HepG2 (cell line): ENCODE measurements at regions not wholly inside any gene's neighbourhood (a gene's known extent, or its start where the extent isn't known, plus 50 kb on each side); places are given as distances from the start of the nearest gene placed in this dataset.

ENCODE experiments used
- CREB1 ChIP-seq, 2 experiments: fragments of 450-650 bp in 1 of 2; IDR thresholded peaks; 2 replicates each; pipeline ENCODE4 v1.6.1; 2016 to 2017; ENCODE audit warnings: control low read depth in 1 of 2, mild to moderate bottlenecking in 1 of 2, missing compliant biosample characterization in 1 of 2, missing genetic modification characterization in 1 of 2
- DPF2 ChIP-seq: sonication (generic); formaldehyde crosslinking; IDR thresholded peaks from 2 replicates; pipeline ENCODE4 v1.4.0; 2020; ENCODE audit warnings: mild to moderate bottlenecking, low read depth, missing genetic modification reagents, borderline replicate concordance
- EED ChIP-seq: sonication (generic); formaldehyde crosslinking; IDR thresholded peaks from 2 replicates; pipeline ENCODE4 v1.5.0; 2020; ENCODE audit warnings: mild to moderate bottlenecking, missing genetic modification reagents
- FOXK1 ChIP-seq: sonication (generic); formaldehyde crosslinking; IDR thresholded peaks from 2 replicates; pipeline ENCODE4 v1.4.0; 2020; ENCODE audit warnings: low read depth, missing genetic modification reagents, borderline replicate concordance
- GABPA ChIP-seq, 2 experiments: IDR thresholded peaks; 2 replicates each; pipeline ENCODE4 v1.6.1; 2011 to 2016; ENCODE audit warnings: low read depth in 2 of 2, low read length in 1 of 2, missing biosample characterization in 1 of 2, missing genetic modification characterization in 1 of 2
- GATA4 ChIP-seq: sonication (generic); IDR thresholded peaks from 2 replicates; pipeline ENCODE4 v1.6.1; 2016; ENCODE audit warnings: antibody characterized with exemption, low read depth, borderline replicate concordance
- HNRNPLL ChIP-seq: fragments of 200-400 bp; formaldehyde crosslinking; IDR thresholded peaks from 2 replicates; pipeline ENCODE4 v1.6.1; 2017; ENCODE audit warnings: mild to moderate bottlenecking, low read depth, low read length; ENCODE audit not compliant: poor library complexity, severe bottlenecking
- JUND ChIP-seq: sonication (generic); formaldehyde crosslinking; IDR thresholded peaks from 2 replicates; pipeline ENCODE4 v1.8.0; 2022; ENCODE audit warnings: mild to moderate bottlenecking, missing genetic modification reagents
- KMT2B ChIP-seq: IDR thresholded peaks from 2 replicates; pipeline ENCODE4 v1.6.1; 2016; ENCODE audit warnings: missing genetic modification reagents, missing compliant biosample characterization
- MBD4 ChIP-seq: IDR thresholded peaks from 2 replicates; pipeline ENCODE4 v1.6.1; 2012; ENCODE audit warnings: low read length, inconsistent platforms, borderline replicate concordance
- MZF1 ChIP-seq: sonication (generic); formaldehyde crosslinking; IDR thresholded peaks from 2 replicates; pipeline ENCODE4 v1.8.1; 2023; ENCODE audit warnings: mild to moderate bottlenecking, missing genetic modification reagents, borderline replicate concordance
- PAWR ChIP-seq: sonication (generic); formaldehyde crosslinking; IDR thresholded peaks from 2 replicates; pipeline ENCODE4 v1.4.0; 2020; ENCODE audit warnings: missing genetic modification reagents, mild to moderate bottlenecking, borderline replicate concordance
- PCBP1 ChIP-seq: fragments of 200-400 bp; formaldehyde crosslinking; IDR thresholded peaks from 2 replicates; pipeline ENCODE4 v1.6.1; 2017; ENCODE audit warnings: mild to moderate bottlenecking, low read depth, low read length, borderline replicate concordance
- RCOR2 ChIP-seq: IDR thresholded peaks from 2 replicates; pipeline ENCODE4 v1.6.1; 2016; ENCODE audit warnings: missing biosample characterization, missing genetic modification reagents
- SALL2 ChIP-seq: sonication (generic); formaldehyde crosslinking; IDR thresholded peaks from 2 replicates; pipeline ENCODE4 v1.8.1; 2023; ENCODE audit warnings: mild to moderate bottlenecking, missing genetic modification reagents, inconsistent platforms
- SMAD3 ChIP-seq: sonication (generic); formaldehyde crosslinking; IDR thresholded peaks from 2 replicates; pipeline ENCODE4 v1.4.0; 2020; ENCODE audit warnings: missing genetic modification reagents
- TBX2 ChIP-seq: sonication (generic); formaldehyde crosslinking; IDR thresholded peaks from 2 replicates; pipeline ENCODE4 v1.5.0; 2020; ENCODE audit warnings: missing genetic modification reagents, mild to moderate bottlenecking, borderline replicate concordance
- TCF7 ChIP-seq: sonication (generic); IDR thresholded peaks from 2 replicates; pipeline ENCODE4 v1.6.1; 2016; ENCODE audit warnings: antibody characterized with exemption, low read depth
- XRCC5 ChIP-seq: fragments of 200-400 bp; formaldehyde crosslinking; optimal IDR thresholded peaks from 2 replicates; pipeline ENCODE3; 2017; ENCODE audit warnings: mild to moderate bottlenecking, low read length
- ZNF510 ChIP-seq: sonication (generic); formaldehyde crosslinking; IDR thresholded peaks from 2 replicates; pipeline ENCODE4 v1.4.0; 2020; ENCODE audit warnings: low read depth, mild to moderate bottlenecking, missing genetic modification reagents
- ZNF567 ChIP-seq: sonication (generic); formaldehyde crosslinking; IDR thresholded peaks from 2 replicates; pipeline ENCODE4 v1.8.1; 2023; ENCODE audit warnings: mild to moderate bottlenecking, missing genetic modification reagents, borderline replicate concordance
- ZNF768 ChIP-seq: sonication (generic); formaldehyde crosslinking; IDR thresholded peaks from 2 replicates; pipeline ENCODE4 v1.4.0; 2020; ENCODE audit warnings: missing genetic modification reagents
- ZNF780A ChIP-seq: sonication (generic); formaldehyde crosslinking; IDR thresholded peaks from 2 replicates; pipeline ENCODE4 v1.8.0; 2022; ENCODE audit warnings: mild to moderate bottlenecking, missing genetic modification reagents, moderate library complexity
- ZSCAN30 ChIP-seq: sonication (generic); formaldehyde crosslinking; IDR thresholded peaks from 2 replicates; pipeline ENCODE4 v1.5.0; 2020; ENCODE audit warnings: mild to moderate bottlenecking, missing genetic modification reagents
- TF ChIP-seq, protein P1 (sequence below): sonication (generic); formaldehyde crosslinking; IDR thresholded peaks from 2 replicates; pipeline ENCODE4 v1.8.0; 2022; ENCODE audit warnings: missing genetic modification reagents, mild to moderate bottlenecking, inconsistent platforms, borderline replicate concordance
- TF ChIP-seq, protein P2 (sequence below): sonication (generic); formaldehyde crosslinking; IDR thresholded peaks from 2 replicates; pipeline ENCODE4 v1.5.0; 2020; ENCODE audit warnings: missing genetic modification reagents

DNA sequence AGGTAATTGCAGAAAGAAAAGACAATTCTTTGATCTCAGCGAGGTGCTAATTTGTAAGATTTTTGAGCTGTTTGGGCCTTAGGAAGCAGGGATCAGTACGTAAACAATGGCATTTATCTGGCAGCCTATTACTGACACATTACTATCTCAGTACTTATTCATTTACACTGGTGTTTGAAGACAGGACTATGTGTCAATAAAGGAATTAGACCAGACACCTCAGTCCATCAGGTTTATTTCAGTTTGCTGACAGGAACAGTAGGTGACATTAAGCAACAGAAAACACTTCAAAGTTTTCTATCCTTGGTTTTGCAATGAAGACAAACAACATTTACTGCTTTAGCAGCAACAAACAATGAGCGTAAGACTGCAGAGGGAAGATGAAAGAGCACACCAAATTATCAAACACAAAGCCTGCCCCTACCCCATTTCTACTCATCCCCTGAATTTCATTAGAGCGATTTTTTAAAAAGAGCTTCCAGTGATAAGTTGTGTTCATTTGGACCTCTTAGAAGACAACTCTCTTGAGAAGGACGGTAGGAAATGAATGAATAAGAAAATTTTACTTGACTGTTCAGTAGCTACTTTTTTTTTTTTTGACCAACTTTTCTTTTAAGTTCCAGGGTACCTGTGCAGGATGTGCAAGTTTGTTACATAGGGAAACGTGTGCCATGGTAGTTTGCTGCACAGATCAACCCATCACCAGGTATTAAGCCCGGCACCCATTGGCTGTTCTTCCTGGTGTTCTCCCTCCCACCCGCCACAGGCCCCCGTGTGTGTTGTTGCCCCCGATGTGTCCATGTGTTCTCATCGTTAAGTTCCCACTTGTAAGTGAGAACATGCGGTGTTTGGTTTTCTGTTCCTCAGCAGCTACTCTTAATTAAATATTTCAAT lies 138.8 kb downstream of the DKK1 start (continued):
- TF ChIP-seq, protein P1, sequence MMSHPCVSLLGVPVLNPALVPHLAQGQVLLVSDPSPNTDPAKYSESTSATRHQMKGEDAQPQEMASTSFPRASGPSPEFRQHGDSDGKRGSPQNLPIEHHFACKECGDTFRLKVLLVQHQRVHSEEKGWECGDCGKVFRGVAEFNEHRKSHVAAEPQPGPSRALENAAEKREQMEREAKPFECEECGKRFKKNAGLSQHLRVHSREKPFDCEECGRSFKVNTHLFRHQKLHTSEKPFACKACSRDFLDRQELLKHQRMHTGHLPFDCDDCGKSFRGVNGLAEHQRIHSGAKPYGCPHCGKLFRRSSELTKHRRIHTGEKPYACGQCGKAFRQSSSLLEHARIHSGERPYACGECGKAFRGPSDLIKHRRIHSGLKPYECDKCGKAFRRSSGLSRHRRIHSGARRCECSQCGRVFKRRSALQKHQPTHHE (CRISPR knock-in tag): no peak
- peak; percentile 26; the same call in 1 of the 2 replicates for TF ChIP-seq JUND (CRISPR knock-in tag)
- TF ChIP-seq ZNF768 (CRISPR knock-in tag): no peak
- TF ChIP-seq EED: no peak
- TF ChIP-seq SMAD3 (CRISPR knock-in tag): peak; percentile 64; the same call in 1 of the 2 replicates
- TF ChIP-seq, protein P2, sequence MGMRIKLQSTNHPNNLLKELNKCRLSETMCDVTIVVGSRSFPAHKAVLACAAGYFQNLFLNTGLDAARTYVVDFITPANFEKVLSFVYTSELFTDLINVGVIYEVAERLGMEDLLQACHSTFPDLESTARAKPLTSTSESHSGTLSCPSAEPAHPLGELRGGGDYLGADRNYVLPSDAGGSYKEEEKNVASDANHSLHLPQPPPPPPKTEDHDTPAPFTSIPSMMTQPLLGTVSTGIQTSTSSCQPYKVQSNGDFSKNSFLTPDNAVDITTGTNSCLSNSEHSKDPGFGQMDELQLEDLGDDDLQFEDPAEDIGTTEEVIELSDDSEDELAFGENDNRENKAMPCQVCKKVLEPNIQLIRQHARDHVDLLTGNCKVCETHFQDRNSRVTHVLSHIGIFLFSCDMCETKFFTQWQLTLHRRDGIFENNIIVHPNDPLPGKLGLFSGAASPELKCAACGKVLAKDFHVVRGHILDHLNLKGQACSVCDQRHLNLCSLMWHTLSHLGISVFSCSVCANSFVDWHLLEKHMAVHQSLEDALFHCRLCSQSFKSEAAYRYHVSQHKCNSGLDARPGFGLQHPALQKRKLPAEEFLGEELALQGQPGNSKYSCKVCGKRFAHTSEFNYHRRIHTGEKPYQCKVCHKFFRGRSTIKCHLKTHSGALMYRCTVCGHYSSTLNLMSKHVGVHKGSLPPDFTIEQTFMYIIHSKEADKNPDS (CRISPR knock-in tag): peak; percentile 80; the same call in 1 of the 2 replicates
- peak; percentile 60; the same call in 1 of the 2 replicates for TF ChIP-seq FOXK1
- no peak for TF ChIP-seq GABPA (IDR thresholded peaks at IDR 0.05; ENCODE audit: low read depth, low read length)
- TF ChIP-seq GABPA (CRISPR knock-in tag; IDR thresholded peaks at IDR 0.05; ENCODE audit: low read depth): no peak
- TF ChIP-seq DPF2: peak; percentile 46; the same call in 1 of the 2 replicates
- no peak for TF ChIP-seq XRCC5
- TF ChIP-seq TBX2 (CRISPR knock-in tag): peak; percentile 100
- peak; percentile 100 for TF ChIP-seq TCF7
- TF ChIP-seq MBD4: peak; percentile 98
- no peak for TF ChIP-seq CREB1 (IDR thresholded peaks at IDR 0.05)
- peak; percentile 85 for TF ChIP-seq CREB1 (CRISPR knock-in tag; IDR thresholded peaks at IDR 0.05)
- TF ChIP-seq GATA4: peak; percentile 97
- no peak for TF ChIP-seq ZNF510 (CRISPR knock-in tag)
- no peak for TF ChIP-seq MZF1 (CRISPR knock-in tag)
- 0 out of 2 replicates have a peak, but pooled peaks have one; percentile 27 for TF ChIP-seq ZNF567
- TF ChIP-seq ZNF780A: no peak
- no peak for TF ChIP-seq KMT2B (CRISPR knock-in tag)
- TF ChIP-seq HNRNPLL: no peak
- TF ChIP-seq RCOR2 (CRISPR knock-in tag): peak; percentile 40; the same call in 1 of the 2 replicates
- no peak for TF ChIP-seq PCBP1
- TF ChIP-seq PAWR (CRISPR knock-in tag): no peak
- no peak for TF ChIP-seq SALL2 (CRISPR knock-in tag)
- TF ChIP-seq ZSCAN30 (CRISPR knock-in tag): no peak; the same call in 1 of the 2 replicates
